ENCODE measurements at regions not wholly inside any gene's neighbourhood (a gene's known extent, or its start where the extent isn't known, plus 50 kb on each side); places are given as distances from the start of the nearest gene placed in this dataset.

GRCh38 chr6:4571011-4571410, 205.2 kb upstream of the CDYL start:
- no peak for TF ChIP-seq CTCF (conservative IDR thresholded peaks at IDR 0.05; ENCODE audit: low read length)
- TF ChIP-seq EZH2phosphoT487 (IDR thresholded peaks at IDR 0.05; ENCODE audit: borderline replicate concordance, low read depth, low read length): no peak
